Body of pancreas (tissue), 4 donors: ENCODE measurements at regions not wholly inside any gene's neighbourhood (a gene's known extent, or its start where the extent isn't known, plus 50 kb on each side); places are given as distances from the start of the nearest gene placed in this dataset.

Experiments used
- CTCF ChIP-seq, 7 experiments: fragments of 450-650 bp in 4 of 7; fragments of 200-600 bp in 3 of 7; sonication (generic) in 3 of 7; IDR thresholded peaks; one replicate each; pipeline ENCODE4 v1.5.1; 2016 to 2019; ENCODE audit warnings: antibody characterized with exemption in 7 of 7
- POLR2A ChIP-seq, 3 donors: fragments of 450-650 bp; IDR thresholded peaks; one replicate each; pipeline ENCODE4 v1.6.1; 2016; ENCODE audit warnings: antibody characterized with exemption in 3 of 3, mild to moderate bottlenecking in 2 of 3

GRCh38 chr15:60250316-60250715 lies 147.5 kb downstream of the ANXA2 start:
- TF ChIP-seq CTCF (IDR thresholded peaks at IDR 0.05) (no peak), POLR2A (IDR thresholded peaks at IDR 0.05) (no peak)
